H1 (cell line): ENCODE measurements at regions not wholly inside any gene's neighbourhood (a gene's known extent, or its start where the extent isn't known, plus 50 kb on each side); places are given as distances from the start of the nearest gene placed in this dataset.

Experiments
- ASH2L ChIP-seq: fragments of 200-600, 300-600 bp; sonication (generic); IDR thresholded peaks from one replicate; pipeline ENCODE4 v1.7.1; 2017; ENCODE audit warnings: low read length
- CHD2 ChIP-seq: IDR thresholded peaks from 2 replicates; pipeline ENCODE4 v1.6.1; 2012; ENCODE audit warnings: low read length, improper control_type of control experiment
- GABPA ChIP-seq: IDR thresholded peaks from 2 replicates; pipeline ENCODE4 v1.6.1; 2011; ENCODE audit warnings: mild to moderate bottlenecking, low read length, moderate library complexity, borderline replicate concordance; ENCODE audit not compliant: insufficient read depth
- KDM5A ChIP-seq: fragments of 200-600 bp; IDR thresholded peaks from 2 replicates; pipeline ENCODE4 v1.7.1; 2012; ENCODE audit warnings: mild to moderate bottlenecking, low read length, inconsistent platforms, mixed read lengths
- MAX ChIP-seq: IDR thresholded peaks from 2 replicates; pipeline ENCODE4 v1.6.1; 2012; ENCODE audit warnings: inconsistent platforms
- POLR2A ChIP-seq, 2 experiments: IDR thresholded peaks; 1 replicate in 1 of 2; 2 replicates in 1 of 2; pipeline ENCODE4 v1.6.1; 2011; ENCODE audit warnings: low read depth in 2 of 2, low read length in 2 of 2, mild to moderate bottlenecking in 2 of 2; ENCODE audit errors: control extremely low read depth in 1 of 2
- POLR2AphosphoS5 ChIP-seq: IDR thresholded peaks from 2 replicates; pipeline ENCODE4 v1.6.1; 2011; ENCODE audit warnings: low read depth, low read length
- RAD21 ChIP-seq, 2 experiments: IDR thresholded peaks in 1 of 2; conservative IDR thresholded peaks in 1 of 2; 2 replicates each; pipeline ENCODE4 v1.6.1; 2011; ENCODE audit warnings: low read depth in 2 of 2, low read length in 2 of 2, improper control_type of control experiment in 1 of 2, inconsistent platforms in 1 of 2, mild to moderate bottlenecking in 1 of 2, moderate library complexity in 1 of 2
- SIX5 ChIP-seq: IDR thresholded peaks from 2 replicates; pipeline ENCODE4 v1.6.1; 2011; ENCODE audit warnings: mild to moderate bottlenecking, low read depth, low read length
- SP1 ChIP-seq: IDR thresholded peaks from 2 replicates; pipeline ENCODE4 v1.6.1; 2011; ENCODE audit warnings: low read depth, low read length
- SP4 ChIP-seq: IDR thresholded peaks from 2 replicates; pipeline ENCODE4 v1.6.1; 2012; ENCODE audit warnings: low read length, inconsistent platforms
- TAF1 ChIP-seq: IDR thresholded peaks from 2 replicates; pipeline ENCODE4 v1.6.1; 2011; ENCODE audit warnings: mild to moderate bottlenecking, low read depth, low read length
- TF ChIP-seq, protein P1 (sequence below), 3 experiments: IDR thresholded peaks; 1 replicate in 2 of 3; 2 replicates in 1 of 3; pipeline versions ENCODE4 v1.5.1 to v1.6.1; 2011; ENCODE audit warnings: low read length in 3 of 3, mild to moderate bottlenecking in 3 of 3, inconsistent platforms in 2 of 3, low read depth in 1 of 3, moderate library complexity in 1 of 3; ENCODE audit not compliant: insufficient read depth in 1 of 3; ENCODE audit errors: control extremely low read depth in 1 of 3
- TF ChIP-seq, protein P2 (sequence below): IDR thresholded peaks from 2 replicates; pipeline ENCODE4 v1.6.1; 2011; ENCODE audit warnings: low read length, improper control_type of control experiment

GRCh38 chr14:71362282-71362681 is 455.0 kb downstream of the PCNX1 start:
- TF ChIP-seq TAF1 (no peak), GABPA (no peak), POLR2A (IDR thresholded peaks at IDR 0.05; ENCODE audit: control extremely low read depth in 1 of 2, low read depth in 2 of 2, low read length in 2 of 2) (no peak), SP1 (no peak), MAX (no peak), POLR2AphosphoS5 (no peak), ASH2L (no peak), CHD2 (no peak), SP4 (no peak), KDM5A (no peak), RAD21 (IDR thresholded peaks at IDR 0.05 in 1 of 2, conservative IDR thresholded peaks at IDR 0.05 in 1 of 2; ENCODE audit: low read depth in 2 of 2, low read length in 2 of 2) (no peak), SIX5 (no peak)
- TF ChIP-seq, protein P1, sequence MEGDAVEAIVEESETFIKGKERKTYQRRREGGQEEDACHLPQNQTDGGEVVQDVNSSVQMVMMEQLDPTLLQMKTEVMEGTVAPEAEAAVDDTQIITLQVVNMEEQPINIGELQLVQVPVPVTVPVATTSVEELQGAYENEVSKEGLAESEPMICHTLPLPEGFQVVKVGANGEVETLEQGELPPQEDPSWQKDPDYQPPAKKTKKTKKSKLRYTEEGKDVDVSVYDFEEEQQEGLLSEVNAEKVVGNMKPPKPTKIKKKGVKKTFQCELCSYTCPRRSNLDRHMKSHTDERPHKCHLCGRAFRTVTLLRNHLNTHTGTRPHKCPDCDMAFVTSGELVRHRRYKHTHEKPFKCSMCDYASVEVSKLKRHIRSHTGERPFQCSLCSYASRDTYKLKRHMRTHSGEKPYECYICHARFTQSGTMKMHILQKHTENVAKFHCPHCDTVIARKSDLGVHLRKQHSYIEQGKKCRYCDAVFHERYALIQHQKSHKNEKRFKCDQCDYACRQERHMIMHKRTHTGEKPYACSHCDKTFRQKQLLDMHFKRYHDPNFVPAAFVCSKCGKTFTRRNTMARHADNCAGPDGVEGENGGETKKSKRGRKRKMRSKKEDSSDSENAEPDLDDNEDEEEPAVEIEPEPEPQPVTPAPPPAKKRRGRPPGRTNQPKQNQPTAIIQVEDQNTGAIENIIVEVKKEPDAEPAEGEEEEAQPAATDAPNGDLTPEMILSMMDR (IDR thresholded peaks at IDR 0.05; ENCODE audit: control extremely low read depth in 1 of 3, insufficient read depth in 1 of 3, low read depth in 1 of 3, low read length in 3 of 3) = no peak
- TF ChIP-seq, protein P2, sequence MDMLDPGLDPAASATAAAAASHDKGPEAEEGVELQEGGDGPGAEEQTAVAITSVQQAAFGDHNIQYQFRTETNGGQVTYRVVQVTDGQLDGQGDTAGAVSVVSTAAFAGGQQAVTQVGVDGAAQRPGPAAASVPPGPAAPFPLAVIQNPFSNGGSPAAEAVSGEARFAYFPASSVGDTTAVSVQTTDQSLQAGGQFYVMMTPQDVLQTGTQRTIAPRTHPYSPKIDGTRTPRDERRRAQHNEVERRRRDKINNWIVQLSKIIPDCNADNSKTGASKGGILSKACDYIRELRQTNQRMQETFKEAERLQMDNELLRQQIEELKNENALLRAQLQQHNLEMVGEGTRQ = no peak
